ENCODE measurements at regions not wholly inside any gene's neighbourhood (a gene's known extent, or its start where the extent isn't known, plus 50 kb on each side); places are given as distances from the start of the nearest gene placed in this dataset.

DNA sequence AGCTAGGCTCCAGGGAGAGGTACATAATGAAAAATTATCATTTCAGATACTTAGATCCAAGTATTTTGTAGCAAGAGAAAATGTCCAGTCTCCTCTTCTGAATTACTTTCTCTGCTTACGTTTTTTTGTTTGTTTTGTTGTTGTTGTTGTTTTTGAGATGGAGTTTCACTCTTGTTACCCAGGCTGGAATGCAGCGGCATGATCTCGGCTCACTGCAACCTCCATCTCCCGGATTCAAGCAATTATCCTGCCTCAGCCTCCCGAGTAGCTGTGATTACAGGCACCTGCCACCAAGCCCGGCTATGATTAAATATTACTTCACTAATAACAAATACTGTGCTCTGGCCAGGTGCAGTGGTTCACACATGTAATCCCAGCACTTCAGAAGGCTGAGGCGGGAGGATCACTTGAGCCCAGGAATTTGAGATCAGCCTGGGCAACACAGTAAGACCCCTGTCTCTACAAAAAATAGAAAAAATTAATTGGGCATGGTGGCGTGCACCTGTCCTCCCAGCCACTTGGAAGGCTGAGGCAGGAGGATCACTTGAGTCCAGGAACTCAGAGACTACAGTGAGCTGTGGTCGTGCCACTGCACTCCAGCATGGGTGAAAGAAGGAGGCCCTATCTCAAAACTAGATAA lies 155.0 kb upstream of the JARID2 start:
- TF ChIP-seq, protein P1, sequence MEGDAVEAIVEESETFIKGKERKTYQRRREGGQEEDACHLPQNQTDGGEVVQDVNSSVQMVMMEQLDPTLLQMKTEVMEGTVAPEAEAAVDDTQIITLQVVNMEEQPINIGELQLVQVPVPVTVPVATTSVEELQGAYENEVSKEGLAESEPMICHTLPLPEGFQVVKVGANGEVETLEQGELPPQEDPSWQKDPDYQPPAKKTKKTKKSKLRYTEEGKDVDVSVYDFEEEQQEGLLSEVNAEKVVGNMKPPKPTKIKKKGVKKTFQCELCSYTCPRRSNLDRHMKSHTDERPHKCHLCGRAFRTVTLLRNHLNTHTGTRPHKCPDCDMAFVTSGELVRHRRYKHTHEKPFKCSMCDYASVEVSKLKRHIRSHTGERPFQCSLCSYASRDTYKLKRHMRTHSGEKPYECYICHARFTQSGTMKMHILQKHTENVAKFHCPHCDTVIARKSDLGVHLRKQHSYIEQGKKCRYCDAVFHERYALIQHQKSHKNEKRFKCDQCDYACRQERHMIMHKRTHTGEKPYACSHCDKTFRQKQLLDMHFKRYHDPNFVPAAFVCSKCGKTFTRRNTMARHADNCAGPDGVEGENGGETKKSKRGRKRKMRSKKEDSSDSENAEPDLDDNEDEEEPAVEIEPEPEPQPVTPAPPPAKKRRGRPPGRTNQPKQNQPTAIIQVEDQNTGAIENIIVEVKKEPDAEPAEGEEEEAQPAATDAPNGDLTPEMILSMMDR (IDR thresholded peaks at IDR 0.05): no peak
- no peak for TF ChIP-seq SIN3A (IDR thresholded peaks at IDR 0.05; ENCODE audit: borderline replicate concordance, insufficient read depth, low read depth, low read length)
- TF ChIP-seq REST (IDR thresholded peaks at IDR 0.05; ENCODE audit: insufficient read depth in 1 of 2, low read depth in 2 of 2, low read length in 1 of 2): no peak
